ENCODE measurements at regions not wholly inside any gene's neighbourhood (a gene's known extent, or its start where the extent isn't known, plus 50 kb on each side); places are given as distances from the start of the nearest gene placed in this dataset.

DNA sequence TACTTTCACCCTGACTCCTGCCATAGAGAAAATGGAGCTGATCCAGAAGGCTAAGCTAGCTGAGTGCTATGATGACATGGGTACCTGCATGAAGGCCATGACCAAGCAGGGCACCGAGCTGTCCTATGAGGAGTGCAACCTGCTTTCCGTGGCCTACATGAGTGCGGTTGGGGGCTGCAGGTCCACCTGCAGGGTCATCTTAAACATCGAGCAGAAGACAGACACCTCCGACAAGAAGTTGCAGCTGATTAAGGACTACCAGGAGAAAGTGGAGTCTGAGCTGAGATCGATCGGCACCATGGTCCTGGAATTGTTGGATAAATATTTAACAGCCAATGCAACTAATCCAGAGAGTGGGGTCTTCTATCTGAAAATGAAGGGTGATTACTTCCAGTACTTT is 438.0 kb downstream of the TMA16 start:
- TF ChIP-seq, protein P1, sequence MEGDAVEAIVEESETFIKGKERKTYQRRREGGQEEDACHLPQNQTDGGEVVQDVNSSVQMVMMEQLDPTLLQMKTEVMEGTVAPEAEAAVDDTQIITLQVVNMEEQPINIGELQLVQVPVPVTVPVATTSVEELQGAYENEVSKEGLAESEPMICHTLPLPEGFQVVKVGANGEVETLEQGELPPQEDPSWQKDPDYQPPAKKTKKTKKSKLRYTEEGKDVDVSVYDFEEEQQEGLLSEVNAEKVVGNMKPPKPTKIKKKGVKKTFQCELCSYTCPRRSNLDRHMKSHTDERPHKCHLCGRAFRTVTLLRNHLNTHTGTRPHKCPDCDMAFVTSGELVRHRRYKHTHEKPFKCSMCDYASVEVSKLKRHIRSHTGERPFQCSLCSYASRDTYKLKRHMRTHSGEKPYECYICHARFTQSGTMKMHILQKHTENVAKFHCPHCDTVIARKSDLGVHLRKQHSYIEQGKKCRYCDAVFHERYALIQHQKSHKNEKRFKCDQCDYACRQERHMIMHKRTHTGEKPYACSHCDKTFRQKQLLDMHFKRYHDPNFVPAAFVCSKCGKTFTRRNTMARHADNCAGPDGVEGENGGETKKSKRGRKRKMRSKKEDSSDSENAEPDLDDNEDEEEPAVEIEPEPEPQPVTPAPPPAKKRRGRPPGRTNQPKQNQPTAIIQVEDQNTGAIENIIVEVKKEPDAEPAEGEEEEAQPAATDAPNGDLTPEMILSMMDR (IDR thresholded peaks at IDR 0.05) = no peak
- no peak for TF ChIP-seq POLR2A (IDR thresholded peaks at IDR 0.05)
- no peak for TF ChIP-seq POLR2AphosphoS5 (IDR thresholded peaks at IDR 0.05)

Data from breast epithelium (tissue), 3 donors.